Endothelial cell of umbilical vein (primary cell): ENCODE measurements at regions not wholly inside any gene's neighbourhood (a gene's known extent, or its start where the extent isn't known, plus 50 kb on each side); places are given as distances from the start of the nearest gene placed in this dataset.
"Not testable (repeated sequence)": the region's sequence is repeated elsewhere in the genome, so short reads cannot be mapped to it uniquely, and the experiment has no call there.

Experiments used
- BruUV-seq: library from RNA; stranded (reverse); fragments of 400-500 nt; replicated peaks from 2 replicates; lab custom pipeline; 2021; lab: Mats Ljungman, UMichigan
- CTCF ChIA-PET: fragments of 300-600, 350-600 bp; sonication (Branson Sonifier 250); formaldehyde crosslinking; loops from one replicate; lab custom pipeline; 2021; ENCODE audit warnings: antibody characterized with exemption, inconsistent platforms; lab: Charles Lee
- POLR2A ChIA-PET: fragments of 300-600, 350-600 bp; sonication (Branson Sonifier 250); formaldehyde crosslinking; loops from one replicate; lab custom pipeline; 2021; ENCODE audit warnings: antibody characterized with exemption, inconsistent platforms; lab: Charles Lee
- DNase-seq: peaks from one replicate; pipeline ENCODE4 v3.0.0-alpha.2; 2011; ENCODE audit warnings: low read depth, low spot score
- FAIRE-seq: peaks from 2 replicates; lab custom pipeline; 2011; peaks lifted over from hg19 to GRCh38; lab: Jason Lieb, UNC
- H2AFZ ChIP-seq: 2 replicates; pipeline ENCODE4 v1.6.0; 2012; ENCODE audit warnings: low read depth, low read length, control low read depth, inconsistent platforms
- H3K27ac ChIP-seq: 2 replicates; pipeline ENCODE4 v1.5.1; 2011; ENCODE audit warnings: low read depth, mild to moderate bottlenecking, control low read depth, low read length, moderate library complexity; ENCODE audit not compliant: insufficient read depth
- H3K27me3 ChIP-seq, 2 experiments: 2 replicates each; pipeline versions ENCODE4 v1.6.0 to v1.6.1; 2011; ENCODE audit warnings: low read length in 2 of 2, mixed read lengths in 1 of 2; ENCODE audit not compliant: control insufficient read depth in 2 of 2, insufficient read depth in 2 of 2
- H3K36me3 ChIP-seq, 2 experiments: 2 replicates in 1 of 2; 3 replicates in 1 of 2; pipeline ENCODE4 v1.5.1; 2011; ENCODE audit warnings: low read length in 2 of 2, mild to moderate bottlenecking in 1 of 2, moderate library complexity in 1 of 2; ENCODE audit not compliant: control insufficient read depth in 2 of 2, insufficient read depth in 2 of 2; ENCODE audit errors: extremely low read depth in 1 of 2
- H3K4me1 ChIP-seq: 3 replicates; pipeline ENCODE4 v1.5.1; 2011; ENCODE audit warnings: mild to moderate bottlenecking, low read length; ENCODE audit not compliant: control insufficient read depth, insufficient read depth; ENCODE audit errors: extremely low read depth
- H3K4me2 ChIP-seq: 2 replicates; pipeline ENCODE4 v1.6.1; 2011; ENCODE audit warnings: low read length, control low read depth, mixed read lengths; ENCODE audit not compliant: insufficient read depth
- H3K4me3 ChIP-seq, 3 experiments: fragments of 200-600 bp in 1 of 3; sonication (generic), shearing (Covaris generic) in 1 of 3; replicated peaks in 1 of 3; 2 replicates each; pipeline ENCODE4 v1.5.1; 2011 to 2016; ENCODE audit warnings: control low read depth in 3 of 3, low read length in 3 of 3, mild to moderate bottlenecking in 2 of 3, inconsistent platforms in 1 of 3, low read depth in 1 of 3, moderate library complexity in 1 of 3; ENCODE audit not compliant: insufficient read depth in 1 of 3
- H3K79me2 ChIP-seq: 2 replicates; pipeline ENCODE4 v1.6.0; 2012; ENCODE audit warnings: low read length, inconsistent platforms; ENCODE audit not compliant: control insufficient read depth, insufficient read depth
- H3K9ac ChIP-seq: replicated peaks from 2 replicates; pipeline ENCODE3; 2011; ENCODE audit warnings: low read length, control low read depth; ENCODE audit not compliant: insufficient read depth; ENCODE audit errors: extremely low read depth
- H3K9me1 ChIP-seq: replicated peaks from 3 replicates; pipeline ENCODE4 v1.6.0; 2011; ENCODE audit warnings: mild to moderate bottlenecking, low read length; ENCODE audit not compliant: control insufficient read depth, insufficient read depth; ENCODE audit errors: extremely low read depth
- H3K9me3 ChIP-seq: replicated peaks from 2 replicates; pipeline ENCODE4 v1.5.1; 2012; ENCODE audit warnings: low read length, inconsistent platforms; ENCODE audit not compliant: control insufficient read depth, insufficient read depth
- H4K20me1 ChIP-seq: replicated peaks from 2 replicates; pipeline ENCODE3; 2011; ENCODE audit warnings: mild to moderate bottlenecking, low read length; ENCODE audit not compliant: control insufficient read depth, insufficient read depth; ENCODE audit errors: extremely low read depth
- CTCF ChIP-seq, 2 donors: IDR thresholded peaks; 1 replicate in 1 of 2; 2 replicates in 1 of 2; pipeline ENCODE4 v1.5.1; 2011; ENCODE audit warnings: low read length in 2 of 2, mild to moderate bottlenecking in 2 of 2, moderate library complexity in 2 of 2, control low read depth in 1 of 2, inconsistent platforms in 1 of 2, low read depth in 1 of 2; ENCODE audit not compliant: insufficient read depth in 1 of 2; ENCODE audit errors: extremely low read depth in 1 of 2
- EZH2 ChIP-seq: IDR thresholded peaks from 2 replicates; pipeline ENCODE4 v1.6.1; 2012; ENCODE audit warnings: borderline replicate concordance, low read depth, mild to moderate bottlenecking, moderate library complexity, low read length, inconsistent platforms; ENCODE audit not compliant: severe bottlenecking
- FOS ChIP-seq: IDR thresholded peaks from 2 replicates; pipeline ENCODE4 v1.6.1; 2011; ENCODE audit warnings: mild to moderate bottlenecking, low read length, moderate library complexity, borderline replicate concordance; ENCODE audit not compliant: insufficient read depth
- GATA2 ChIP-seq: IDR thresholded peaks from 2 replicates; pipeline ENCODE4 v1.7.0; 2011; ENCODE audit warnings: low read depth, mild to moderate bottlenecking, moderate library complexity, mixed read lengths, low read length; ENCODE audit not compliant: insufficient read length, insufficient read depth
- JUN ChIP-seq: IDR thresholded peaks from 2 replicates; pipeline ENCODE4 v1.6.1; 2011; ENCODE audit warnings: borderline replicate concordance, low read depth; ENCODE audit not compliant: insufficient read length, insufficient read depth
- MAX ChIP-seq: IDR thresholded peaks from 2 replicates; pipeline ENCODE4 v1.6.1; 2011; ENCODE audit not compliant: insufficient read depth, insufficient read length
- MYC ChIP-seq: IDR thresholded peaks from one replicate; pipeline ENCODE4 v1.6.1; 2011; ENCODE audit warnings: mild to moderate bottlenecking, low read depth, low read length
- POLR2A ChIP-seq: IDR thresholded peaks from 2 replicates; pipeline ENCODE4 v1.6.1; 2012; ENCODE audit warnings: low read depth, mild to moderate bottlenecking, control low read depth, low read length
- POLR2AphosphoS5 ChIP-seq: IDR thresholded peaks from 2 replicates; pipeline ENCODE4 v1.6.1; 2012; ENCODE audit warnings: low read depth, mild to moderate bottlenecking, control low read depth, low read length, moderate library complexity; ENCODE audit not compliant: insufficient read depth
- dilution Hi-C: fragments of 300-500 bp; cut with MboI; formaldehyde crosslinking; loops from one replicate; pipeline ENCODE4 v1.15.0; 2019; ENCODE audit warnings: low sequenced_read_pairs; ENCODE audit not compliant: extremely low pct_ligation_motif_present
- intact Hi-C: fragments of 100-400 bp; cut with micrococcal nuclease; formaldehyde crosslinking; loops from one replicate; pipeline ENCODE4 v1.10.0; 2022

GRCh38 chr6:58257625-58258024 lies 940.2 kb downstream of the PRIM2 start:
- H3K9me1 ChIP-seq, H3K4me3 ChIP-seq, H3K36me3 ChIP-seq, H3K9ac ChIP-seq, intact Hi-C loops, H3K9me3 ChIP-seq, POLR2A ChIA-PET, CTCF ChIA-PET, DNase-seq, H3K79me2 ChIP-seq, H2AFZ ChIP-seq, H3K27ac ChIP-seq, H4K20me1 ChIP-seq, dilution Hi-C loops, H3K27me3 ChIP-seq, BruUV-seq, H3K4me1 ChIP-seq, FAIRE-seq, H3K4me2 ChIP-seq: not testable (repeated sequence)

DNA sequence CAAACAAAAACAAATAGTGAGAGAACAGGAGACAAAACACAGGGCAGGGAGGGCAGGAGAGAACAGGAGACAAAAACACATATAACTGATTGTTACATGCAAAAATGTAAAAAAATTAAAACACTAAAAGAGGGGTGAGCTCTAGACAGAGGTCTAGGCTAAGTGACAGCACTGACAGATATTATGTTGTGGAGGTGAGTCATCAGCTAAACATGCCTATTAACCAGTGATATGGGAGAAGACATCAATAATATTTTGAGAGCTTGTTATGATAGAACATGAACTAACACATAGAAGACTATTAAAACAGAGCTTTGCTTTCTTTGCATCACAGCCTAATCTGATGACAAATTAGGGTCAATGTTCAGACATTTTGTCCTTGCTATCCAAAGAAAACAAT lies 972.7 kb downstream of the PRIM2 start:
- FAIRE-seq (no peak), DNase-seq (no peak)
- dilution Hi-C loops (no loop called here), intact Hi-C loops (no loop called here)
- Histone ChIP-seq H3K9me3 (no peaks in the 10 kb centered on the region), H2AFZ (no peak overlapping the region), H3K79me2 (no peaks in the 10 kb centered on the region), H3K27me3 (no peaks in the 10 kb centered on the region), H3K36me3 (no peaks in the 10 kb centered on the region), H3K4me1 (no peaks in the 10 kb centered on the region), H3K9ac (no peak overlapping the region), H3K27ac (no peak overlapping the region), H3K4me3 (no peak overlapping the region), H4K20me1 (no peaks in the 10 kb centered on the region), H3K9me1 (no peaks in the 10 kb centered on the region), H3K4me2 (no peak overlapping the region)
- ChIA-PET CTCF (no interaction called here), POLR2A (no interaction called here)
- TF ChIP-seq POLR2A (no peak), MYC (no peak), JUN (no peak), GATA2 (no peak), EZH2 (no peak), MAX (no peak), POLR2AphosphoS5 (no peak), FOS (no peak), CTCF (IDR thresholded peaks at IDR 0.05; ENCODE audit: extremely low read depth in 1 of 2, insufficient read depth in 1 of 2, low read depth in 1 of 2, low read length in 2 of 2) (no peak)
- BruUV-seq = no TSS peak

- BruUV-seq, H3K9me3 ChIP-seq, H3K4me1 ChIP-seq, H3K27me3 ChIP-seq, POLR2A ChIA-PET, DNase-seq, CTCF ChIA-PET, H2AFZ ChIP-seq, H3K9ac ChIP-seq, FAIRE-seq, H3K27ac ChIP-seq, H3K79me2 ChIP-seq, H3K36me3 ChIP-seq, H4K20me1 ChIP-seq, dilution Hi-C loops, H3K4me2 ChIP-seq, intact Hi-C loops, H3K4me3 ChIP-seq, H3K9me1 ChIP-seq: not testable (repeated sequence)
Observed at GRCh38 chr6:58291319-58291718, 973.9 kb downstream of the PRIM2 start.
